Smooth muscle cell (in vitro differentiated cells): ENCODE measurements at regions not wholly inside any gene's neighbourhood (a gene's known extent, or its start where the extent isn't known, plus 50 kb on each side); places are given as distances from the start of the nearest gene placed in this dataset.

Experiments used
- DNase-seq: peaks from one replicate; lab custom pipeline; 2025; ENCODE audit not compliant: unreplicated experiment; lab: John Stamatoyannopoulos, UW
- H2AFZ ChIP-seq: fragments of 200-600 bp; sonication (generic); 2 replicates; pipeline ENCODE4 v1.6.0; 2016; ENCODE audit warnings: antibody characterized with exemption, low read depth, mild to moderate bottlenecking
- H3F3A ChIP-seq: fragments of 200-600 bp; sonication (generic); 2 replicates; pipeline ENCODE4 v1.6.0; 2017; ENCODE audit warnings: antibody characterized with exemption, low read depth
- H3K27ac ChIP-seq: fragments of 200-600 bp; sonication (generic); 2 replicates; pipeline ENCODE4 v1.5.1; 2016; ENCODE audit warnings: low read depth, mild to moderate bottlenecking
- H3K27me3 ChIP-seq: fragments of 200-600 bp; sonication (generic); 2 replicates; pipeline ENCODE4 v1.6.1; 2016; ENCODE audit warnings: low read depth, mild to moderate bottlenecking
- H3K36me3 ChIP-seq: fragments of 200-600 bp; sonication (generic); 2 replicates; pipeline ENCODE4 v1.5.1; 2016; ENCODE audit warnings: low read depth
- H3K4me1 ChIP-seq: fragments of 200-600 bp; sonication (generic); 2 replicates; pipeline ENCODE4 v1.5.1; 2016; ENCODE audit warnings: low read depth
- H3K4me2 ChIP-seq: fragments of 200-600 bp; sonication (generic); 2 replicates; pipeline ENCODE4 v1.6.0; 2016; ENCODE audit warnings: mild to moderate bottlenecking
- H3K4me3 ChIP-seq: fragments of 200-600 bp; sonication (generic); 2 replicates; pipeline ENCODE4 v1.5.1; 2016; ENCODE audit warnings: mild to moderate bottlenecking
- H3K79me2 ChIP-seq: fragments of 200-600 bp; sonication (generic); 2 replicates; pipeline ENCODE4 v1.6.0; 2016; ENCODE audit warnings: low read depth, mild to moderate bottlenecking
- H3K9ac ChIP-seq: fragments of 200-600 bp; sonication (generic); 2 replicates; pipeline ENCODE4 v1.6.0; 2016; ENCODE audit warnings: low read depth
- H3K9me3 ChIP-seq: fragments of 200-600 bp; sonication (generic); replicated peaks from 2 replicates; pipeline ENCODE4 v1.5.1; 2016; ENCODE audit warnings: low read depth
- H4K20me1 ChIP-seq: fragments of 200-600 bp; sonication (generic); 2 replicates; pipeline ENCODE4 v1.6.0; 2016; ENCODE audit warnings: low read depth
- CTCF ChIP-seq: fragments of 200-600 bp; sonication (generic); IDR thresholded peaks from 2 replicates; pipeline ENCODE4 v1.5.1; 2017; ENCODE audit warnings: borderline replicate concordance, mild to moderate bottlenecking, antibody characterized with exemption; ENCODE audit not compliant: insufficient read depth, poor library complexity, severe bottlenecking
- WGBS: methylation state at CpG from one replicate; pipeline ENCODE4 v1.1.7; 2016; ENCODE audit warnings: low lambda C conversion rate; 5-methylcytosine and 5-hydroxymethylcytosine counted together

DNA sequence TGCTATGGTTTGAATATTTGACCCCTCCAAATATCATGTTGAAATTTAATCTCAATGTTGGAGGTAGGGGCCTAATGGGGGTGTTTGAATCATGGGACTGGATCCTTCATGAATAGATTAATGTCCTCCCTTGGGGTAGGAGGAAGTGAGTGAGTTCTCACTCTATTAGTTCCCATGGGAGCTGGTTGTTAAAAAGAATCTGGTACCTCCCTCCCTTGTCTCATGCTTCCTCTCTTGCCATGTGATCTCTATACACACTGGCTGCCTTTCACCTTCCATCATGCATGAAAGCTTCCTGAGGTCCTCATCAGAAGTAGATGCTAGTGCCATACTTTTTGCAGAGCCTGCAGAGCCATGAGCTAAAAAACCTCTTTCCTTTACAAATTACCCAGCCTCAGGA is 177.7 kb upstream of the MCTP2 start:
- Histone ChIP-seq H3K36me3 (no peaks in the 10 kb centered on the region), H3K4me3 (no peak overlapping the region), H3K9me3 (no peaks in the 10 kb centered on the region), H3K4me2 (no peak overlapping the region), H3K9ac (no peak overlapping the region), H4K20me1 (no peaks in the 10 kb centered on the region), H2AFZ (no peak overlapping the region), H3K79me2 (no peaks in the 10 kb centered on the region), H3K27me3 (peaks cover 8% of the 10 kb centered on the region), H3F3A (peaks cover 4% of the 10 kb centered on the region), H3K4me1 (peaks cover 5% of the 10 kb centered on the region), H3K27ac (no peak overlapping the region)
- TF ChIP-seq CTCF, result no peak
- no peak for DNase-seq

DNA sequence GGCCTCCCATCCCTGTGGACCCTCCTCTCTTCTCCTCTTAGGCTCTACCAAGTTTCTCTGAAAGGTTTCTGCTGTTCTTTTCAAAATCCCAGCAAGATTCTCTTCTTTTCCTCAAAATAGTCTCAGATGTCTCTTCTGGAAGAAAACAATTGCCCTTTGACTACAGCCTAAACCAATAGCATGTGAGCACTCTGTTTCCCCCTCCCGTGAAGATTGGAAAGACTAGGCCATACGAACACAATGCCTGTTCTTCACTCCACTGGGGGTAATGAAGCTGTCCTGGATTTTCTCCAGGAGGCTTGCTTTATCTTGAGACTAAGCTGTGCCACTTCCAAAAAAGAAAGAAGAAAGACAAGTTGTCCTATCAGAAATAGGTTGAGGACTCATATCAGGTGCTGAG is 178.7 kb upstream of the MCTP2 start:
- no peak overlapping the region for H3K4me3 ChIP-seq
- no peaks in the 10 kb centered on the region for H4K20me1 ChIP-seq
- no peak overlapping the region for H2AFZ ChIP-seq
- no peaks in the 10 kb centered on the region for H3K79me2 ChIP-seq
- no peaks in the 10 kb centered on the region for H3K9me3 ChIP-seq
- no peak for DNase-seq
- H3F3A ChIP-seq, result peaks cover 4% of the 10 kb centered on the region
- no peak for TF ChIP-seq CTCF
- no peaks in the 10 kb centered on the region for H3K36me3 ChIP-seq
- no peak overlapping the region for H3K9ac ChIP-seq
- no peak overlapping the region for H3K27ac ChIP-seq
- H3K27me3 ChIP-seq, result no peaks in the 10 kb centered on the region
- H3K4me1 ChIP-seq, result peaks cover 5% of the 10 kb centered on the region
- no peak overlapping the region for H3K4me2 ChIP-seq
- 83% methylated on average over 2 of the region's 2 CpGs for WGBS

- WGBS, result 95% methylated on average over 2 of the region's 2 CpGs
- no peaks in the 10 kb centered on the region for H3K79me2 ChIP-seq
- no peak overlapping the region for H3K4me3 ChIP-seq
- no peaks in the 10 kb centered on the region for H3K4me1 ChIP-seq
- H3K9ac ChIP-seq, result no peak overlapping the region
- H3K4me2 ChIP-seq, result no peak overlapping the region
- no peaks in the 10 kb centered on the region for H3K36me3 ChIP-seq
- peaks cover 4% of the 10 kb centered on the region for H3F3A ChIP-seq
- no peak for DNase-seq
- no peak overlapping the region for H2AFZ ChIP-seq
- H4K20me1 ChIP-seq, result no peaks in the 10 kb centered on the region
- no peak overlapping the region for H3K27ac ChIP-seq
- TF ChIP-seq CTCF, result no peak
- H3K27me3 ChIP-seq, result no peaks in the 10 kb centered on the region
- no peaks in the 10 kb centered on the region for H3K9me3 ChIP-seq
Measured at GRCh38 chr15:94047566-94047965, 183.8 kb upstream of the MCTP2 start.

GRCh38 chr15:94042180-94042928 is 189.0 kb upstream of the MCTP2 start:
- Histone ChIP-seq H3K9me3 (no peaks in the 10 kb centered on the region), H2AFZ (no peak overlapping the region), H3K4me2 (no peak overlapping the region), H3K4me1 (no peaks in the 10 kb centered on the region), H3K36me3 (no peaks in the 10 kb centered on the region), H3F3A (no peaks in the 10 kb centered on the region), H3K4me3 (no peak overlapping the region), H3K9ac (no peak overlapping the region), H4K20me1 (no peaks in the 10 kb centered on the region), H3K79me2 (no peaks in the 10 kb centered on the region), H3K27ac (peak overlapping the region; percentile 32), H3K27me3 (no peaks in the 10 kb centered on the region)
- no peak for DNase-seq
- 44% methylated on average over 9 of the region's 9 CpGs for WGBS
- no peak for TF ChIP-seq CTCF
